PC-3 (cell line): ENCODE measurements at regions not wholly inside any gene's neighbourhood (a gene's known extent, or its start where the extent isn't known, plus 50 kb on each side); places are given as distances from the start of the nearest gene placed in this dataset.

Experiments used
- CTCF ChIP-seq: fragments of 300-600 bp; sonication (generic); conservative IDR thresholded peaks from 2 replicates; pipeline ENCODE4 v1.5.1; 2017; ENCODE audit warnings: antibody characterized with exemption, low read depth, mild to moderate bottlenecking, low read length
- EZH2 ChIP-seq: fragments of 300-600 bp; sonication (generic); IDR thresholded peaks from one replicate; pipeline ENCODE4 v1.6.1; 2017; ENCODE audit warnings: antibody characterized with exemption, mild to moderate bottlenecking, low read length; ENCODE audit not compliant: unreplicated experiment
- EZH2phosphoT487 ChIP-seq: fragments of 300-600 bp; sonication (generic); IDR thresholded peaks from 2 replicates; pipeline ENCODE4 v1.6.1; 2018; ENCODE audit warnings: mild to moderate bottlenecking, antibody characterized with exemption, low read length, borderline replicate concordance

GRCh38 chr10:10141782-10142382 lies 875.8 kb upstream of the CELF2 start:
- no peak for TF ChIP-seq CTCF
- TF ChIP-seq EZH2phosphoT487, result no peak
- TF ChIP-seq EZH2, result no peak
